ENCODE measurements at regions not wholly inside any gene's neighbourhood (a gene's known extent, or its start where the extent isn't known, plus 50 kb on each side); places are given as distances from the start of the nearest gene placed in this dataset.

DNA sequence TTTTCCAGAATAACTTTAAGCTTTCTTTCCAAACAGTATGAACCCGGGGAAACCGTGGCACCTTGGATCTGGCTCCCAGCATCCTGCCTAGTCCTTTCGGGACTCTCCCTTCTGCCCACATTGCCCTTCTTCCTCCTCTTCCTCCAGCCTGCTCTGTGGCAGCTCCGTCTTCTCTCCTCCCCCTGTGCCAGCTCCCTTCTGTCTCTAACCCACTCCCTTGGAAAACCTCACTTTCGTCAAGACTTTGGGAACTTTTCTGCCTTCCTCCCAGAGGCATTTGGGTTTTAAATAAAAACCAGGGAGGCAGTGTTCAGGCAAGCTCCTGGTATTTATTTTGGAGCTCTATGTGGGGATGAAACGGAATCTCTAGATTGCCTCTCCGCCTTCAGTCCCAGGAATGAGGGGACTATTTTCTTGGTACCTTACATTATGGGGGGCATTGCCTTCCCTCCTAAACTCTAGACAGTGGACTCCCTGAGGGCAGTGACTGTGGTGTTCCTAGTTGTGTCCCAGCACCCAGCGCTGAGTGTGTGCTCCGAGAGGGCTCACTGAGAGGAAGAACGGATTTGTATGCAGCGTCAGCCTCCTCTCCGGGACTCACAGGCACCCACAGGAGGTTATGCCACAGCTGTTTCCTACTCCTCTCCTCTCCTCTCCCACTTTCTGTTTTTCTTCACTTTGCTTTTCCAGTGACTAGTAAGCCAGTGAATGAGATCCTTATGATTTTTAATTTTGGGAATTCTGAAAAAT, 105.4 kb upstream of the MRPS22 start:
- Histone ChIP-seq H3K27me3 (ENCODE audit: insufficient read depth, low read length) (peaks cover 34% of the 10 kb centered on the region), H3K27ac (ENCODE audit: low read depth, low read length) (no peak overlapping the region), H2AFZ (ENCODE audit: low read length, unreplicated experiment) (no peak overlapping the region), H3K4me3 (ENCODE audit: low read depth, low read length) (no peak overlapping the region), H3K36me3 (ENCODE audit: insufficient read depth, low read length) (no peaks in the 10 kb centered on the region), H3K4me1 (ENCODE audit: control insufficient read depth, insufficient read depth, low read length, unreplicated experiment) (no peaks in the 10 kb centered on the region), H3K79me2 (ENCODE audit: control insufficient read depth, insufficient read depth, low read length, unreplicated experiment) (no peaks in the 10 kb centered on the region)

DNA sequence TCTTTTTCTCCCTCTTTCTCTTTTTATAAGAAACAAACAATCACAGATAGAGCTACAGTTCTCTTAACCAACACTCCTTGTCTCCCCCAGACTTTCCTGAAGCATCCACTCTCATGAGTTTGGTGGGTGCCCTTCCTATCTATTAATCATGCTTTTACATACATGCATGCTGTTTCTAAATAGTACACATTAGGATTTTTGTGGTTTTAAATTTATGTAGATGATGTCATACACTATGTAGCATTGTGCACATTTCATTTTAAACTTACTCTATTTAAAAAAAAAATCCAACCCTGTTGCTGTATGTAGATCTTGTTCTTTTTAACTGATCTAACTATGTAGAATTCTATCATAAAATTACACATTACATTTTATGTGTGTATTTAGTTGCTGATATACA, 104.3 kb upstream of the MRPS22 start:
- no peak overlapping the region for H3K27ac ChIP-seq (ENCODE audit: low read depth, low read length)
- H3K4me1 ChIP-seq (ENCODE audit: control insufficient read depth, insufficient read depth, low read length, unreplicated experiment) = no peaks in the 10 kb centered on the region
- peaks cover 40% of the 10 kb centered on the region for H3K27me3 ChIP-seq (ENCODE audit: insufficient read depth, low read length)
- no peaks in the 10 kb centered on the region for H3K79me2 ChIP-seq (ENCODE audit: control insufficient read depth, insufficient read depth, low read length, unreplicated experiment)
- H2AFZ ChIP-seq (ENCODE audit: low read length, unreplicated experiment) = no peak overlapping the region
- H3K4me3 ChIP-seq (ENCODE audit: low read depth, low read length) = no peak overlapping the region
- no peaks in the 10 kb centered on the region for H3K36me3 ChIP-seq (ENCODE audit: insufficient read depth, low read length)

- H2AFZ ChIP-seq (ENCODE audit: low read length, unreplicated experiment) = no peak overlapping the region
Measured at GRCh38 chr3:139241783-139242182, 102.0 kb upstream of the MRPS22 start.

GRCh38 chr3:139243710-139244109, 100.1 kb upstream of the MRPS22 start:
- H3K79me2 ChIP-seq (ENCODE audit: control insufficient read depth, insufficient read depth, low read length, unreplicated experiment) = no peaks in the 10 kb centered on the region
- peaks cover 36% of the 10 kb centered on the region for H3K27me3 ChIP-seq (ENCODE audit: insufficient read depth, low read length)
- no peaks in the 10 kb centered on the region for H3K36me3 ChIP-seq (ENCODE audit: insufficient read depth, low read length)
- no peak overlapping the region for H3K4me3 ChIP-seq (ENCODE audit: low read depth, low read length)
- no peak overlapping the region for H3K27ac ChIP-seq (ENCODE audit: low read depth, low read length)
- no peak overlapping the region for H2AFZ ChIP-seq (ENCODE audit: low read length, unreplicated experiment)
- no peaks in the 10 kb centered on the region for H3K4me1 ChIP-seq (ENCODE audit: control insufficient read depth, insufficient read depth, low read length, unreplicated experiment)

More at GRCh38 chr3:139241783-139242182, 102.0 kb upstream of the MRPS22 start:
- Histone ChIP-seq H3K4me1 (ENCODE audit: control insufficient read depth, insufficient read depth, low read length, unreplicated experiment) (no peaks in the 10 kb centered on the region), H3K36me3 (ENCODE audit: insufficient read depth, low read length) (no peaks in the 10 kb centered on the region), H3K79me2 (ENCODE audit: control insufficient read depth, insufficient read depth, low read length, unreplicated experiment) (no peaks in the 10 kb centered on the region), H3K27me3 (ENCODE audit: insufficient read depth, low read length) (peaks cover 40% of the 10 kb centered on the region), H3K4me3 (ENCODE audit: low read depth, low read length) (no peak overlapping the region), H3K27ac (ENCODE audit: low read depth, low read length) (no peak overlapping the region)

- Histone ChIP-seq H3K27me3 (ENCODE audit: insufficient read depth, low read length) (peaks cover 6% of the 10 kb centered on the region), H2AFZ (ENCODE audit: low read length, unreplicated experiment) (no peak overlapping the region), H3K27ac (ENCODE audit: low read depth, low read length) (no peak overlapping the region), H3K4me3 (ENCODE audit: low read depth, low read length) (no peak overlapping the region), H3K36me3 (ENCODE audit: insufficient read depth, low read length) (no peaks in the 10 kb centered on the region), H3K4me1 (ENCODE audit: control insufficient read depth, insufficient read depth, low read length, unreplicated experiment) (no peaks in the 10 kb centered on the region), H3K79me2 (ENCODE audit: control insufficient read depth, insufficient read depth, low read length, unreplicated experiment) (no peaks in the 10 kb centered on the region)
Measured at GRCh38 chr3:139248593-139249255, 95.1 kb upstream of the MRPS22 start.

DNA sequence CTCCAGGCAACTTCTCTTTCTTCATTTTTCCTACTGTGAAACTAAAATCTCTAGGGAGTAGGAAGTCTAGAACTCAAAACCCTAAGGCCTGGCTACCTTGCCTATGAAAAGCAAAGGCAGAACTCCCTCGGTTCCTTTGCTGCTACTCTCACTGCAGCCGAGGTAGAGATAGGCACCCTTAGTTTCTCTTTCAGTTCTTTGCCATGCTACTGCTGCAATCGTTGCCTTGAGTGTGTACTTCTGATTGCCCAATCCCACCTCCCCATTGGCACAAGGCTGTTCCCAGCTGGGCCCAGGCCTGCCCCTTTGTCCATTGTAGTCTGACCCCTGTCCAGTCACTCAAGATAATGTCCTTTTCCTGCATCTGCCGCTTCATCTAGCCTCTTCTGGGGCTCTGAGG, 92.3 kb upstream of the MRPS22 start:
- H3K79me2 ChIP-seq (ENCODE audit: control insufficient read depth, insufficient read depth, low read length, unreplicated experiment) = no peaks in the 10 kb centered on the region
- H3K4me3 ChIP-seq (ENCODE audit: low read depth, low read length) = no peak overlapping the region
- H3K36me3 ChIP-seq (ENCODE audit: insufficient read depth, low read length) = no peaks in the 10 kb centered on the region
- no peaks in the 10 kb centered on the region for H3K4me1 ChIP-seq (ENCODE audit: control insufficient read depth, insufficient read depth, low read length, unreplicated experiment)
- H3K27ac ChIP-seq (ENCODE audit: low read depth, low read length) = no peak overlapping the region
- H3K27me3 ChIP-seq (ENCODE audit: insufficient read depth, low read length) = no peaks in the 10 kb centered on the region
- H2AFZ ChIP-seq (ENCODE audit: low read length, unreplicated experiment) = no peak overlapping the region

- no peak overlapping the region for H3K4me3 ChIP-seq (ENCODE audit: low read depth, low read length)
- H3K36me3 ChIP-seq (ENCODE audit: insufficient read depth, low read length) = no peaks in the 10 kb centered on the region
- H3K27me3 ChIP-seq (ENCODE audit: insufficient read depth, low read length) = no peaks in the 10 kb centered on the region
- H3K27ac ChIP-seq (ENCODE audit: low read depth, low read length) = no peak overlapping the region
- H2AFZ ChIP-seq (ENCODE audit: low read length, unreplicated experiment) = no peak overlapping the region
- H3K79me2 ChIP-seq (ENCODE audit: control insufficient read depth, insufficient read depth, low read length, unreplicated experiment) = no peaks in the 10 kb centered on the region
- no peaks in the 10 kb centered on the region for H3K4me1 ChIP-seq (ENCODE audit: control insufficient read depth, insufficient read depth, low read length, unreplicated experiment)
Measured at GRCh38 chr3:139252719-139253118, 91.1 kb upstream of the MRPS22 start.

- Histone ChIP-seq H3K27me3 (ENCODE audit: insufficient read depth, low read length) (no peaks in the 10 kb centered on the region), H3K36me3 (ENCODE audit: insufficient read depth, low read length) (no peaks in the 10 kb centered on the region), H3K4me3 (ENCODE audit: low read depth, low read length) (no peak overlapping the region), H3K27ac (ENCODE audit: low read depth, low read length) (no peak overlapping the region), H3K79me2 (ENCODE audit: control insufficient read depth, insufficient read depth, low read length, unreplicated experiment) (no peaks in the 10 kb centered on the region), H2AFZ (ENCODE audit: low read length, unreplicated experiment) (no peak overlapping the region), H3K4me1 (ENCODE audit: control insufficient read depth, insufficient read depth, low read length, unreplicated experiment) (no peaks in the 10 kb centered on the region)
Measured at GRCh38 chr3:139258276-139258675, 85.5 kb upstream of the MRPS22 start.

GRCh38 chr3:139259398-139259797, 84.4 kb upstream of the MRPS22 start:
- H3K36me3 ChIP-seq (ENCODE audit: insufficient read depth, low read length) = no peaks in the 10 kb centered on the region
- no peaks in the 10 kb centered on the region for H3K79me2 ChIP-seq (ENCODE audit: control insufficient read depth, insufficient read depth, low read length, unreplicated experiment)
- no peak overlapping the region for H3K27ac ChIP-seq (ENCODE audit: low read depth, low read length)
- no peak overlapping the region for H3K4me3 ChIP-seq (ENCODE audit: low read depth, low read length)
- H3K4me1 ChIP-seq (ENCODE audit: control insufficient read depth, insufficient read depth, low read length, unreplicated experiment) = no peaks in the 10 kb centered on the region
- no peak overlapping the region for H2AFZ ChIP-seq (ENCODE audit: low read length, unreplicated experiment)
- no peaks in the 10 kb centered on the region for H3K27me3 ChIP-seq (ENCODE audit: insufficient read depth, low read length)

DNA sequence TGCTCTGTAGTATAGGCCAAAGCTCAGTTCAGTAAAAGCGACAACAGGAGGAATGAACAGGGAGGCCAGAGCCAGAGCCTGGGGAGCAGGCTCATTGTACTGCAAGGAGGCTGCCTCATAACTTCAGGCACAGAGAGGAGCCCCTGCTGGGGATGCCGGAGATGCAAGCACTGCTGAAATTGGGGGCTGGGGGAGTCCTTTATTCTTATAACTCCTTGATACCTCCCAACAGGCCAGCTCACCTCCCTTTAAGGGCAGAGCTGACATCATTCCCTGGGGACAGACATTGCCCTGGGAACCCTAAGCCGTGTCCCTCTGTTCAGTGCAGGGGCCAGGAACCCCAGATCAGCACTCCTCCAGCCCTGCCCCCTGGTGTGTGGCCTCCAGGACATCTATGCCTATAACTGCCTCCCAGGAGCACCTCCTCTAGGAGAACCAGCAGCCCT, 83.8 kb upstream of the MRPS22 start:
- Histone ChIP-seq H3K36me3 (ENCODE audit: insufficient read depth, low read length) (no peaks in the 10 kb centered on the region), H3K27ac (ENCODE audit: low read depth, low read length) (no peak overlapping the region), H3K27me3 (ENCODE audit: insufficient read depth, low read length) (no peaks in the 10 kb centered on the region), H2AFZ (ENCODE audit: low read length, unreplicated experiment) (no peak overlapping the region), H3K4me3 (ENCODE audit: low read depth, low read length) (no peak overlapping the region), H3K4me1 (ENCODE audit: control insufficient read depth, insufficient read depth, low read length, unreplicated experiment) (no peaks in the 10 kb centered on the region), H3K79me2 (ENCODE audit: control insufficient read depth, insufficient read depth, low read length, unreplicated experiment) (no peaks in the 10 kb centered on the region)

Data from ACC112 (cell line).